Mesenchymal stem cell (in vitro differentiated cells and primary cell): ENCODE measurements at regions not wholly inside any gene's neighbourhood (a gene's known extent, or its start where the extent isn't known, plus 50 kb on each side); places are given as distances from the start of the nearest gene placed in this dataset.

ENCODE experiments used
- DNase-seq: peaks from one replicate; pipeline ENCODE4 v3.0.0-alpha.2; 2013
- H2AFZ ChIP-seq: one replicate; pipeline ENCODE4 v1.6.1; 2013; ENCODE audit warnings: low read depth, mild to moderate bottlenecking, control low read depth, inconsistent platforms, low read length, moderate library complexity
- H2AK5ac ChIP-seq: 2 replicates; pipeline ENCODE4 v1.6.1; 2013; ENCODE audit warnings: low read length, moderate library complexity, mild to moderate bottlenecking, inconsistent platforms; ENCODE audit not compliant: severe bottlenecking
- H2BK120ac ChIP-seq: one replicate; pipeline ENCODE4 v1.6.1; 2013; ENCODE audit warnings: low read depth, mild to moderate bottlenecking, inconsistent platforms, low read length, moderate library complexity
- H2BK12ac ChIP-seq, 2 experiments: one replicate each; pipeline ENCODE4 v1.6.1; 2013; ENCODE audit warnings: inconsistent platforms in 2 of 2, low read length in 2 of 2, mild to moderate bottlenecking in 2 of 2, moderate library complexity in 2 of 2, control low read depth in 1 of 2
- H2BK15ac ChIP-seq: one replicate; pipeline ENCODE4 v1.6.1; 2013; ENCODE audit warnings: mild to moderate bottlenecking, low read depth, inconsistent platforms; ENCODE audit not compliant: poor library complexity, severe bottlenecking
- H2BK5ac ChIP-seq: 2 replicates; pipeline ENCODE4 v1.6.1; 2013; ENCODE audit warnings: low read depth, mild to moderate bottlenecking, low read length, control low read depth, inconsistent platforms; ENCODE audit not compliant: poor library complexity, severe bottlenecking
- H3K14ac ChIP-seq, 2 experiments: one replicate each; pipeline ENCODE4 v1.6.1; 2013; ENCODE audit warnings: inconsistent platforms in 2 of 2, low read length in 2 of 2, control low read depth in 1 of 2, mild to moderate bottlenecking in 1 of 2, moderate library complexity in 1 of 2
- H3K18ac ChIP-seq, 2 experiments: one replicate each; pipeline ENCODE4 v1.6.1; 2013; ENCODE audit warnings: inconsistent platforms in 2 of 2, low read length in 2 of 2, control low read depth in 1 of 2, low read depth in 1 of 2, mild to moderate bottlenecking in 1 of 2
- H3K23ac ChIP-seq, 2 experiments: one replicate each; pipeline ENCODE4 v1.6.1; 2013; ENCODE audit warnings: inconsistent platforms in 2 of 2, low read length in 2 of 2, mild to moderate bottlenecking in 2 of 2, moderate library complexity in 2 of 2, control low read depth in 1 of 2
- H3K27ac ChIP-seq: 2 replicates; pipeline ENCODE4 v1.5.1; 2013; ENCODE audit warnings: mild to moderate bottlenecking, moderate library complexity, low read length, control low read depth, inconsistent platforms; ENCODE audit not compliant: poor library complexity, severe bottlenecking
- H3K27me3 ChIP-seq, 2 experiments: 2 replicates each; pipeline versions ENCODE4 v1.6.1 to v1.7.0; 2013; ENCODE audit warnings: low read length in 2 of 2, mild to moderate bottlenecking in 2 of 2, moderate library complexity in 2 of 2, control low read depth in 1 of 2, inconsistent platforms in 1 of 2; ENCODE audit not compliant: control insufficient read depth in 1 of 2, insufficient read depth in 1 of 2
- H3K36me3 ChIP-seq, 2 experiments: 2 replicates each; pipeline versions ENCODE4 v1.6.1 to v1.7.0; 2013; ENCODE audit warnings: low read length in 2 of 2, control low read depth in 1 of 2, inconsistent platforms in 1 of 2, low read depth in 1 of 2, mild to moderate bottlenecking in 1 of 2; ENCODE audit not compliant: insufficient read depth in 2 of 2, control insufficient read depth in 1 of 2
- H3K4ac ChIP-seq, 2 experiments: one replicate each; pipeline ENCODE4 v1.6.1; 2013; ENCODE audit warnings: inconsistent platforms in 2 of 2, low read length in 2 of 2, mild to moderate bottlenecking in 2 of 2, moderate library complexity in 2 of 2, control low read depth in 1 of 2, low read depth in 1 of 2
- H3K4me1 ChIP-seq: 2 replicates; pipeline ENCODE4 v1.6.1; 2013; ENCODE audit warnings: low read depth, low read length, control low read depth; ENCODE audit not compliant: control insufficient read depth, insufficient read depth
- H3K4me2 ChIP-seq: 2 replicates; pipeline ENCODE4 v1.6.1; 2013; ENCODE audit warnings: low read length, mild to moderate bottlenecking, inconsistent platforms; ENCODE audit not compliant: poor library complexity, severe bottlenecking
- H3K4me3 ChIP-seq, 2 experiments: 2 replicates each; pipeline versions ENCODE4 v1.5.1 to v1.7.0; 2013; ENCODE audit warnings: low read length in 2 of 2, mild to moderate bottlenecking in 2 of 2, control low read depth in 1 of 2, low read depth in 1 of 2; ENCODE audit not compliant: insufficient read depth in 1 of 2
- H3K79me1 ChIP-seq: replicated peaks from 2 replicates; pipeline ENCODE4 v1.6.1; 2013; ENCODE audit warnings: mild to moderate bottlenecking, control low read depth, low read length, inconsistent platforms; ENCODE audit not compliant: poor library complexity, severe bottlenecking
- H3K9ac ChIP-seq: 2 replicates; pipeline ENCODE4 v1.7.0; 2013; ENCODE audit warnings: mild to moderate bottlenecking, low read length, moderate library complexity
- H3K9me3 ChIP-seq: 2 replicates; pipeline ENCODE4 v1.7.0; 2013; ENCODE audit warnings: mild to moderate bottlenecking, low read length; ENCODE audit not compliant: control insufficient read depth
- H4K8ac ChIP-seq: one replicate; pipeline ENCODE4 v1.6.1; 2013; ENCODE audit warnings: inconsistent platforms, mild to moderate bottlenecking, low read length, moderate library complexity
- H4K91ac ChIP-seq: one replicate; pipeline ENCODE4 v1.6.1; 2013; ENCODE audit warnings: mild to moderate bottlenecking, low read length, inconsistent platforms
- WGBS: methylation state at CpG from one replicate; pipeline ENCODE4 v1.1.7; 2013; ENCODE audit warnings: mixed read lengths; 5-methylcytosine and 5-hydroxymethylcytosine counted together

DNA sequence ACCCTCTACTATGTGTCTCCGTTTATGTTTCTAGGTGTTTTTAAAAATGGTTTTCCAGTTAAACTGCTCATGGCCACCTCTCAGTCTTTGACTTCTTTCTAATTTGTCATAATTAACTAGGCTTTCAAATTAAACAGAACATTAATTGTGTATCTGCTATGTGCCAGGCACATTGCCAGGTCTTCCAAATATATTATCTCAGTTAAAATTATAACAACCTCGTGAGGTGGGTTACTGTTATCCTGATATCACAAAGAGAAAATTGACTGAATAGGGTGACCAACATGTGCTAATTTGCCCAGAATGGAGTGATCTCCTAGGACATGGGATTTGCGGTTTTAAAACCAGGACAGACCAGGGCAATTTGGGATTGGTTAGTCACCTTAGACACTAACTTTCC, 222.4 kb upstream of the TLE3 start:
- no peak overlapping the region for H2BK15ac ChIP-seq
- 97% methylated on average over 3 of the region's 3 CpGs for WGBS
- H3K79me1 ChIP-seq, result no peaks in the 10 kb centered on the region
- no peak overlapping the region for H3K14ac ChIP-seq
- no peak overlapping the region for H4K91ac ChIP-seq
- no peak overlapping the region for H2AFZ ChIP-seq
- no peaks in the 10 kb centered on the region for H3K9me3 ChIP-seq
- no peak overlapping the region for H3K27ac ChIP-seq
- no peaks in the 10 kb centered on the region for H3K4me1 ChIP-seq
- H2BK12ac ChIP-seq, result no peak overlapping the region
- H3K4me2 ChIP-seq, result no peak overlapping the region
- H2AK5ac ChIP-seq, result no peak overlapping the region
- no peak overlapping the region for H3K18ac ChIP-seq
- no peak overlapping the region for H2BK120ac ChIP-seq
- no peak overlapping the region for H4K8ac ChIP-seq
- no peaks in the 10 kb centered on the region for H3K36me3 ChIP-seq
- H2BK5ac ChIP-seq, result no peak overlapping the region
- H3K23ac ChIP-seq, result no peak overlapping the region
- H3K27me3 ChIP-seq, result peaks cover 0 to 56% of the 10 kb centered on the region in 2 experiments
- no peak overlapping the region for H3K4me3 ChIP-seq
- H3K4ac ChIP-seq, result no peak overlapping the region
- DNase-seq, result no peak
- peak overlapping the region; percentile 44 for H3K9ac ChIP-seq

DNA sequence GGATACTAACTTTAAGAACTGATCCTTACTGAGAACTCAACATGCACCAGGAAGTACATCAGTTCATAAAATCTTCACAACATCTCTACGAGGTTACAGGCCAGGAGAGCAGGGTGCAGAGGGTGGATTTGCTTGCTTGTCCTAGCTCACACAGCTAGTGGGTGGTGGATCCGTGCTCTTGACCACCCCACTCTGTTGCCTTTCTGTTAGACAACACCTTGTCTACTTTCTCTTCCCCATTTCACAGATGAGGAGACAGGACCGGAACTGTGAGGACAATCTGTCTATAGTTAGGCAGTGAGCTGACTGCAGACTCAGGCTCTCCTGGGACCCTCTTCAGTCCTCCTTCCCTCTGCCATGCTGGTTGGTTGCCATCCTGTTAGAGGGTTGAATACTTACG, 221.7 kb upstream of the TLE3 start:
- H3K27me3 ChIP-seq, result peaks cover 0 to 56% of the 10 kb centered on the region in 2 experiments
- DNase-seq, result no peak
- H3K9me3 ChIP-seq, result no peaks in the 10 kb centered on the region
- no peak overlapping the region for H2AFZ ChIP-seq
- no peak overlapping the region for H2AK5ac ChIP-seq
- H3K4me2 ChIP-seq, result no peak overlapping the region
- H4K91ac ChIP-seq, result no peak overlapping the region
- H3K27ac ChIP-seq, result no peak overlapping the region
- H3K36me3 ChIP-seq, result no peaks in the 10 kb centered on the region
- H3K14ac ChIP-seq, result no peak overlapping the region
- no peak overlapping the region for H4K8ac ChIP-seq
- 92% methylated on average over 4 of the region's 4 CpGs for WGBS
- peak overlapping the region; percentile 44 for H3K9ac ChIP-seq
- no peak overlapping the region for H3K23ac ChIP-seq
- H2BK12ac ChIP-seq, result no peak overlapping the region
- no peak overlapping the region for H3K4ac ChIP-seq
- no peak overlapping the region for H2BK120ac ChIP-seq
- H3K18ac ChIP-seq, result no peak overlapping the region
- H3K4me3 ChIP-seq, result peak overlapping the region in 1 of 2 experiments; percentile 46
- H2BK15ac ChIP-seq, result no peak overlapping the region
- H2BK5ac ChIP-seq, result no peak overlapping the region
- no peaks in the 10 kb centered on the region for H3K79me1 ChIP-seq
- H3K4me1 ChIP-seq, result no peaks in the 10 kb centered on the region

DNA sequence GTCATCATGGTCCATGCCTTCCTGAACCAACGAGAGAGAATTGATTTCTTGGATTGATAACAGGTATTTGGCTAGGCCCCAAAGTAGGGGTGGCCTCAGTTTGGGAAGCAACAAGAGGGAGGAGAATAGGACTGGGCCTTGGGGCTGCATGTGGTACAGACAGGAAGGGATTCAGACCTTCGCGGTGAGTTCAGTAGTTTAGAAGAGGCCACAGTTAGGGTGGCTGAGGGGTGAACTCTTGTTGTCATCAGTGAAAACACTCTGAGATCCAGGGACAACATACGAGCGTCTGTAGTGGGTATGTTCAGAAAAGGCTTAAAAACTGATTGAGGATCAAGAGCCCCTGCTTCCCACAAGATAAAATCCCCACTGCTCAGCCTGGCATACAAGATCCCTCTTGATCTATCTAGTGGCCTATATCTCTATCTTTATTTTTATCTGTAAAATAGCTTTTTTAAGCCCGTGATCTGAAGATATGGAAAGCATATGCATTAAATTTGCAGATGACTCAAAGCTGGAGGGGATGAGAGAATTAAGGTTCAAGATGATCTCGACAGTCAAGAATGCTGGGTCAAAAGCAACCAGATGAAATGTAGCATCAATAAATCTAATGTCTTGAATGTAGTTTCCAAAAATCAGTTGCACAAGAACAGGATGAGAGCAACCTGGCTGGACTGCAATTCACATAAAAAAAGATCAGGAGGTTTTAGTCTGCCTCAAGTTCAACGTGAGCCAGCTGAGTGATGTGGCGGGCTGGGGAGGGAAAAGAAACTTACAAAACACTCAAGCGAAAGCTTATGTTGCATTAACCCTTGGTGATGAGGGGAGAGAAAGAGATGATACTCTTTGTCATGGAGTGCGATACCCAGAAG, 221.1 kb upstream of the TLE3 start:
- H3K4me3 ChIP-seq, result peak overlapping the region in 1 of 2 experiments; percentile 46
- no peak overlapping the region for H2BK12ac ChIP-seq
- no peaks in the 10 kb centered on the region for H3K9me3 ChIP-seq
- H3K23ac ChIP-seq, result peak overlapping the region in 1 of 2 experiments; percentile 19
- no peak overlapping the region for H3K14ac ChIP-seq
- no peak overlapping the region for H3K4me2 ChIP-seq
- H3K79me1 ChIP-seq, result no peaks in the 10 kb centered on the region
- no peak overlapping the region for H2AFZ ChIP-seq
- peak overlapping the region; percentile 71 for H3K9ac ChIP-seq
- H4K8ac ChIP-seq, result no peak overlapping the region
- H3K36me3 ChIP-seq, result no peaks in the 10 kb centered on the region
- H3K27me3 ChIP-seq, result peaks cover 0 to 57% of the 10 kb centered on the region in 2 experiments
- H3K27ac ChIP-seq, result no peak overlapping the region
- no peak overlapping the region for H2BK5ac ChIP-seq
- no peak overlapping the region for H4K91ac ChIP-seq
- H2BK15ac ChIP-seq, result no peak overlapping the region
- H3K4me1 ChIP-seq, result no peaks in the 10 kb centered on the region
- no peak overlapping the region for H2BK120ac ChIP-seq
- no peak overlapping the region for H3K4ac ChIP-seq
- 50% methylated on average over 7 of the region's 11 CpGs for WGBS
- H3K18ac ChIP-seq, result no peak overlapping the region
- DNase-seq, result peak; percentile 21
- no peak overlapping the region for H2AK5ac ChIP-seq

DNA sequence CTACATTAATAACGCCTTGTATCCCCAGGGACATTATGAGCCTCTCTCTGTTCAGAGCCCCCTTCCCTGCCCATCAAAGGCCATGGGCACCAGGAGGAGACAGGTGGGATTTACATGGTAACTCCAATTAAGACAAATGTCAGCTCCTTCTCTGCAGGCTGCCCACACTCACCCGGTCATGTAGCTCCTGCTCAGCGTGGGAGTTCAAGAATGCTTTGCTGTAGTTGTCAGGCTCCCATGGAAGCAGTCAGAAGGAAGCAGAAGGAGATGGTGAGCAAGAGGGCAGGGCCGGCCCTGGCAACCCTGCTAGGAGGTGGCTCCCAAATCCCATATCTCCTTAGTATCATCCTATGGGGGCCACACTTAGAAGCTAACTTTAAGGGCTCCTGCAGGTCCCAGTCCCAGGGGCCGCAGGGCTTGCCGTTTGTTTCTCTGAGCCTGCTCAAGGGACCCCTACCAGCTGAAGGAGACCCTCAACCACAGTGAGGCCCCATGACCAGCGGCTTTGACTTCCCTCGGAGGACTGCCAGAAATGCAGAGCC, 218.4 kb upstream of the TLE3 start:
- WGBS, result 85% methylated on average over 8 of the region's 8 CpGs
- Histone ChIP-seq H3K23ac (no peak overlapping the region), H3K4ac (no peak overlapping the region), H2BK120ac (no peak overlapping the region), H4K8ac (no peak overlapping the region), H3K18ac (no peak overlapping the region), H2BK12ac (no peak overlapping the region), H3K9ac (no peak overlapping the region), H3K14ac (no peak overlapping the region), H3K4me1 (no peaks in the 10 kb centered on the region), H3K79me1 (no peaks in the 10 kb centered on the region), H2BK15ac (no peak overlapping the region), H3K36me3 (no peaks in the 10 kb centered on the region), H3K4me2 (no peak overlapping the region), H2AK5ac (no peak overlapping the region), H2BK5ac (no peak overlapping the region), H2AFZ (no peak overlapping the region), H3K27ac (no peak overlapping the region), H3K9me3 (no peaks in the 10 kb centered on the region), H4K91ac (no peak overlapping the region), H3K27me3 (peaks cover 8 to 61% of the 10 kb centered on the region in 2 experiments), H3K4me3 (no peak overlapping the region)
- DNase-seq, result no peak
